ENCODE measurements at regions not wholly inside any gene's neighbourhood (a gene's known extent, or its start where the extent isn't known, plus 50 kb on each side); places are given as distances from the start of the nearest gene placed in this dataset.

DNA sequence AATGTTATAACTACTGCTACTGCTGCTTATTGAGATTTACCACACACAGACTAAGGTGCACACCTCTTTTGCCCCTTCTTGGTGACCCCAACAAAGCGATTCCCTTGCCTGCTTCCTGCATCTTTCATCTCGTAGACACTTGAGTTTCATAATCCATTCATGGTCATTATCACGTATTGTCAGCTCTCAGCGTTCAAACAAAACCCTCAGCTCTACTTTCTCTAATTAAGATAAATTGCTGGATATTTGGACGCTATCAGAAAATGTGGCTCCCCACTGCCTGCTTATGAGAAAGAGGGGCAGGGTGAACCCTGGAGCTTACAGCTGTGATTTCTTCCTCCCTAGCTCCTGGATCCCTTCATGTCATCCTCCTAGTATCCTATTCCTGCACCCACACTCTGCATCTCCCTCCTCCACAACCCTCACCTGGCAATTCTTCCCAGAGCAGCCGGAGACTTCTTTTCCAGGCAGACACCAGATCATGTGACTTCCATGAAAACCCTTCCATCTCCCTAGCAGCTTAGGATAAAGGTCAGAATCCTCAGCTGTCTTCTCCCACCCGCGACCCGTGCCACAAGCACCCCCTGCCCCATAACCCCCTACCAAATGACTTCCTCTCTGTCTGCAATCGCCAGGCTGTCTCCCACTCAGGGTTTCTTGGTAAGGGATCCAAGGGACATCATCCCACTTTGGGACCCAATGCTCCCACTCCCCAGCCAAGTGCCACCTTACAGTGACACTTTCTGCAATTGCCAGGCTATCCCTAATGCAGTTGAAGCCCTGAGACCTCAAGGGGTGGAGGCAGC lies 146.5 kb downstream of the NSG2 start:
- no peak overlapping the region for H3K4me3 ChIP-seq (ENCODE audit: low read depth in 2 of 2, low read length in 2 of 2)
- peaks cover 23% of the 10 kb centered on the region for H3K27me3 ChIP-seq (ENCODE audit: control insufficient read depth, insufficient read depth, low read length)
- TF ChIP-seq, protein P1, sequence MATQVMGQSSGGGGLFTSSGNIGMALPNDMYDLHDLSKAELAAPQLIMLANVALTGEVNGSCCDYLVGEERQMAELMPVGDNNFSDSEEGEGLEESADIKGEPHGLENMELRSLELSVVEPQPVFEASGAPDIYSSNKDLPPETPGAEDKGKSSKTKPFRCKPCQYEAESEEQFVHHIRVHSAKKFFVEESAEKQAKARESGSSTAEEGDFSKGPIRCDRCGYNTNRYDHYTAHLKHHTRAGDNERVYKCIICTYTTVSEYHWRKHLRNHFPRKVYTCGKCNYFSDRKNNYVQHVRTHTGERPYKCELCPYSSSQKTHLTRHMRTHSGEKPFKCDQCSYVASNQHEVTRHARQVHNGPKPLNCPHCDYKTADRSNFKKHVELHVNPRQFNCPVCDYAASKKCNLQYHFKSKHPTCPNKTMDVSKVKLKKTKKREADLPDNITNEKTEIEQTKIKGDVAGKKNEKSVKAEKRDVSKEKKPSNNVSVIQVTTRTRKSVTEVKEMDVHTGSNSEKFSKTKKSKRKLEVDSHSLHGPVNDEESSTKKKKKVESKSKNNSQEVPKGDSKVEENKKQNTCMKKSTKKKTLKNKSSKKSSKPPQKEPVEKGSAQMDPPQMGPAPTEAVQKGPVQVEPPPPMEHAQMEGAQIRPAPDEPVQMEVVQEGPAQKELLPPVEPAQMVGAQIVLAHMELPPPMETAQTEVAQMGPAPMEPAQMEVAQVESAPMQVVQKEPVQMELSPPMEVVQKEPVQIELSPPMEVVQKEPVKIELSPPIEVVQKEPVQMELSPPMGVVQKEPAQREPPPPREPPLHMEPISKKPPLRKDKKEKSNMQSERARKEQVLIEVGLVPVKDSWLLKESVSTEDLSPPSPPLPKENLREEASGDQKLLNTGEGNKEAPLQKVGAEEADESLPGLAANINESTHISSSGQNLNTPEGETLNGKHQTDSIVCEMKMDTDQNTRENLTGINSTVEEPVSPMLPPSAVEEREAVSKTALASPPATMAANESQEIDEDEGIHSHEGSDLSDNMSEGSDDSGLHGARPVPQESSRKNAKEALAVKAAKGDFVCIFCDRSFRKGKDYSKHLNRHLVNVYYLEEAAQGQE (IDR thresholded peaks at IDR 0.05; ENCODE audit: insufficient read depth in 1 of 2, low read depth in 2 of 2, low read length in 1 of 2) = no peak
- TF ChIP-seq POLR2AphosphoS5 (IDR thresholded peaks at IDR 0.05; ENCODE audit: low read depth, low read length) (no peak), SIN3A (IDR thresholded peaks at IDR 0.05; ENCODE audit: borderline replicate concordance, insufficient read depth, low read depth, low read length) (no peak), TCF7L2 (IDR thresholded peaks at IDR 0.05; ENCODE audit: low read depth, low read length) (no peak)
- TF ChIP-seq, protein P2, sequence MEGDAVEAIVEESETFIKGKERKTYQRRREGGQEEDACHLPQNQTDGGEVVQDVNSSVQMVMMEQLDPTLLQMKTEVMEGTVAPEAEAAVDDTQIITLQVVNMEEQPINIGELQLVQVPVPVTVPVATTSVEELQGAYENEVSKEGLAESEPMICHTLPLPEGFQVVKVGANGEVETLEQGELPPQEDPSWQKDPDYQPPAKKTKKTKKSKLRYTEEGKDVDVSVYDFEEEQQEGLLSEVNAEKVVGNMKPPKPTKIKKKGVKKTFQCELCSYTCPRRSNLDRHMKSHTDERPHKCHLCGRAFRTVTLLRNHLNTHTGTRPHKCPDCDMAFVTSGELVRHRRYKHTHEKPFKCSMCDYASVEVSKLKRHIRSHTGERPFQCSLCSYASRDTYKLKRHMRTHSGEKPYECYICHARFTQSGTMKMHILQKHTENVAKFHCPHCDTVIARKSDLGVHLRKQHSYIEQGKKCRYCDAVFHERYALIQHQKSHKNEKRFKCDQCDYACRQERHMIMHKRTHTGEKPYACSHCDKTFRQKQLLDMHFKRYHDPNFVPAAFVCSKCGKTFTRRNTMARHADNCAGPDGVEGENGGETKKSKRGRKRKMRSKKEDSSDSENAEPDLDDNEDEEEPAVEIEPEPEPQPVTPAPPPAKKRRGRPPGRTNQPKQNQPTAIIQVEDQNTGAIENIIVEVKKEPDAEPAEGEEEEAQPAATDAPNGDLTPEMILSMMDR (IDR thresholded peaks at IDR 0.05) = no peak
- no peak for ATAC-seq
- H3K36me3 ChIP-seq (ENCODE audit: control insufficient read depth, insufficient read depth, low read length) = no peaks in the 10 kb centered on the region
- ChIA-PET CTCF (interaction anchor here (1.2 kb wide), 1 partner anchor 120 kb away, joined by 3 read pairs; no protein-coding TSS in a partner anchor), POLR2A (no interaction called here)
- intact Hi-C loops (cut with micrococcal nuclease; ENCODE audit: unreplicated experiment) = no loop called here
- DNase-seq (ENCODE audit: low read depth, low spot score) = no peak
- no peak overlapping the region for H3K27ac ChIP-seq (ENCODE audit: low read length)
- BruUV-seq (replicated peaks) = no TSS peak
- in situ Hi-C loops (cut with HindIII; ENCODE audit: low pct_unique_long_range_greater_than_20kb, low sequenced_read_pairs) = no loop called here
- no peaks in the 10 kb centered on the region for H3K9me3 ChIP-seq (ENCODE audit: control insufficient read depth, insufficient read depth, low read depth, low read length)
- no peaks in the 10 kb centered on the region for H3K4me1 ChIP-seq (ENCODE audit: control insufficient read depth, insufficient read depth, low read length)

DNA sequence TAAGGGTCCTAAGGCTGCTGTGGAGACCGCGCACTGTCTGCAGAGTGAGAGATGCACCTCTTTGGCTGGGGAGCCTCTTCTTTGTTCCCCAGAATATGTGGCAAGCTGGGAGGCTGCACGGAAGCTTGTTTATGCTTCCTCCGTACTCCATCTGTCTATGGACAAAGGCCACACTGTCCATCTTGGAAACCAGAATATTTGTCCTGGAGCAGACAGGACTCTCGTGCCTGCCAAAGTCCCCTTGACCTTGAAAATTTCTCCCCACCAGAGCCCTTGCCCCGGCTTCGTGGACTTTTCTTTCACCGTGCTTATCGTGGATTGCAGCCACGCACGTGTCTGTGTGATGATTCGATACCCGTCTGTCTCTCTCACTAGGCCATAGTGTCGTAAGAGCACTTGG lies 147.4 kb downstream of the NSG2 start:
- H3K27ac ChIP-seq (ENCODE audit: low read length) = no peak overlapping the region
- no peak for ATAC-seq
- intact Hi-C loops (cut with micrococcal nuclease; ENCODE audit: unreplicated experiment) = no loop called here
- H3K36me3 ChIP-seq (ENCODE audit: control insufficient read depth, insufficient read depth, low read length) = no peaks in the 10 kb centered on the region
- in situ Hi-C loops (cut with HindIII; ENCODE audit: low pct_unique_long_range_greater_than_20kb, low sequenced_read_pairs) = no loop called here
- BruUV-seq (replicated peaks) = no TSS peak
- no peak overlapping the region for H3K4me3 ChIP-seq (ENCODE audit: low read depth in 2 of 2, low read length in 2 of 2)
- ChIA-PET POLR2A (no interaction called here), CTCF (interaction anchor here (1.2 kb wide), 1 partner anchor 119 kb away, joined by 3 read pairs; no protein-coding TSS in a partner anchor)
- DNase-seq (ENCODE audit: low read depth, low spot score) = no peak
- peaks cover 23% of the 10 kb centered on the region for H3K27me3 ChIP-seq (ENCODE audit: control insufficient read depth, insufficient read depth, low read length)
- H3K4me1 ChIP-seq (ENCODE audit: control insufficient read depth, insufficient read depth, low read length) = no peaks in the 10 kb centered on the region
- no peaks in the 10 kb centered on the region for H3K9me3 ChIP-seq (ENCODE audit: control insufficient read depth, insufficient read depth, low read depth, low read length)
- TF ChIP-seq, protein P1 (IDR thresholded peaks at IDR 0.05; ENCODE audit: insufficient read depth in 1 of 2, low read depth in 2 of 2, low read length in 1 of 2) = no peak
- TF ChIP-seq SIN3A (IDR thresholded peaks at IDR 0.05; ENCODE audit: borderline replicate concordance, insufficient read depth, low read depth, low read length) (no peak), POLR2AphosphoS5 (IDR thresholded peaks at IDR 0.05; ENCODE audit: low read depth, low read length) (no peak), TCF7L2 (IDR thresholded peaks at IDR 0.05; ENCODE audit: low read depth, low read length) (no peak)
- TF ChIP-seq, protein P2 (IDR thresholded peaks at IDR 0.05) = no peak

All from Panc1 (cell line).